K562 (cell line): ENCODE measurements at regions not wholly inside any gene's neighbourhood (a gene's known extent, or its start where the extent isn't known, plus 50 kb on each side); places are given as distances from the start of the nearest gene placed in this dataset.

Experiments
- ARHGAP35 ChIP-seq: fragments of 450-650 bp; IDR thresholded peaks from 2 replicates; pipeline ENCODE4 v1.6.1; 2018; ENCODE audit not compliant: partially characterized antibody
- EZH2 ChIP-seq: IDR thresholded peaks from 2 replicates; pipeline ENCODE4 v1.6.1; 2012; ENCODE audit warnings: low read depth, mild to moderate bottlenecking, inconsistent platforms, low read length, borderline replicate concordance
- FOXA3 ChIP-seq, 2 experiments: fragments of 450-650 bp in 1 of 2; sonication (generic) in 1 of 2; formaldehyde crosslinking; IDR thresholded peaks in 1 of 2; conservative IDR thresholded peaks in 1 of 2; 2 replicates each; pipeline versions ENCODE4 v1.4.0 to v1.8.0; 2020 to 2022; ENCODE audit warnings: mild to moderate bottlenecking in 2 of 2, missing genetic modification reagents in 1 of 2
- HMG20B ChIP-seq: fragments of 250-450 bp; sonication (Bioruptor Pico); IDR thresholded peaks from 2 replicates; pipeline ENCODE4 v1.5.0; 2021; ENCODE audit warnings: mild to moderate bottlenecking
- MAZ ChIP-seq, 2 experiments: fragments of 450-650 bp in 1 of 2; sonication (generic) in 1 of 2; formaldehyde crosslinking; IDR thresholded peaks in 1 of 2; conservative IDR thresholded peaks in 1 of 2; 2 replicates each; pipeline versions ENCODE4 v1.4.0 to v1.5.0; 2020; ENCODE audit warnings: mild to moderate bottlenecking in 1 of 2, missing genetic modification reagents in 1 of 2
- MLX ChIP-seq, 2 experiments: fragments of 450-650 bp in 1 of 2; sonication (generic) in 1 of 2; formaldehyde crosslinking; conservative IDR thresholded peaks; 2 replicates each; pipeline versions ENCODE4 v1.4.0 to v1.8.1; 2020 to 2022; ENCODE audit warnings: mild to moderate bottlenecking in 1 of 2, missing genetic modification reagents in 1 of 2
- NCOA4 ChIP-seq: fragments of 450-650 bp; IDR thresholded peaks from 2 replicates; pipeline ENCODE4 v1.6.1; 2018; ENCODE audit warnings: mild to moderate bottlenecking; ENCODE audit not compliant: partially characterized antibody
- POLR2AphosphoS5 ChIP-seq: IDR thresholded peaks from 2 replicates; pipeline ENCODE4 v1.6.1; 2011; ENCODE audit warnings: mild to moderate bottlenecking, low read depth, low read length, moderate library complexity; ENCODE audit not compliant: control insufficient read depth, insufficient read depth
- TF ChIP-seq, protein P1 (sequence below), 3 experiments: IDR thresholded peaks in 2 of 3; conservative IDR thresholded peaks in 1 of 3; 2 replicates each; pipeline ENCODE4 v1.5.1; 2011 to 2012; ENCODE audit warnings: low read length in 3 of 3, mild to moderate bottlenecking in 3 of 3, control low read depth in 2 of 3, improper control_type of control experiment in 1 of 3, inconsistent platforms in 1 of 3, low read depth in 1 of 3, mixed read lengths in 1 of 3, moderate library complexity in 1 of 3; ENCODE audit not compliant: insufficient read depth in 2 of 3
- TF ChIP-seq, protein P2 (sequence below): IDR thresholded peaks from 2 replicates; pipeline ENCODE4 v1.6.1; 2011; ENCODE audit warnings: borderline replicate concordance, low read depth, mild to moderate bottlenecking, moderate library complexity, low read length; ENCODE audit not compliant: insufficient read depth, poor library complexity, severe bottlenecking

GRCh38 chr2:46846536-46846935 is 69.1 kb downstream of the MCFD2 start:
- TF ChIP-seq, protein P1, sequence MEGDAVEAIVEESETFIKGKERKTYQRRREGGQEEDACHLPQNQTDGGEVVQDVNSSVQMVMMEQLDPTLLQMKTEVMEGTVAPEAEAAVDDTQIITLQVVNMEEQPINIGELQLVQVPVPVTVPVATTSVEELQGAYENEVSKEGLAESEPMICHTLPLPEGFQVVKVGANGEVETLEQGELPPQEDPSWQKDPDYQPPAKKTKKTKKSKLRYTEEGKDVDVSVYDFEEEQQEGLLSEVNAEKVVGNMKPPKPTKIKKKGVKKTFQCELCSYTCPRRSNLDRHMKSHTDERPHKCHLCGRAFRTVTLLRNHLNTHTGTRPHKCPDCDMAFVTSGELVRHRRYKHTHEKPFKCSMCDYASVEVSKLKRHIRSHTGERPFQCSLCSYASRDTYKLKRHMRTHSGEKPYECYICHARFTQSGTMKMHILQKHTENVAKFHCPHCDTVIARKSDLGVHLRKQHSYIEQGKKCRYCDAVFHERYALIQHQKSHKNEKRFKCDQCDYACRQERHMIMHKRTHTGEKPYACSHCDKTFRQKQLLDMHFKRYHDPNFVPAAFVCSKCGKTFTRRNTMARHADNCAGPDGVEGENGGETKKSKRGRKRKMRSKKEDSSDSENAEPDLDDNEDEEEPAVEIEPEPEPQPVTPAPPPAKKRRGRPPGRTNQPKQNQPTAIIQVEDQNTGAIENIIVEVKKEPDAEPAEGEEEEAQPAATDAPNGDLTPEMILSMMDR (IDR thresholded peaks at IDR 0.05 in 2 of 3, conservative IDR thresholded peaks at IDR 0.05 in 1 of 3; ENCODE audit: insufficient read depth in 2 of 3, low read depth in 1 of 3, low read length in 3 of 3): no peak
- no peak for TF ChIP-seq FOXA3 (CRISPR knock-in tag; conservative IDR thresholded peaks at IDR 0.05 in 1 of 2, IDR thresholded peaks at IDR 0.05 in 1 of 2)
- no peak for TF ChIP-seq MLX (CRISPR knock-in tag; conservative IDR thresholded peaks at IDR 0.05)
- TF ChIP-seq POLR2AphosphoS5: no peak
- no peak for TF ChIP-seq MAZ (CRISPR knock-in tag; conservative IDR thresholded peaks at IDR 0.05 in 1 of 2, IDR thresholded peaks at IDR 0.05 in 1 of 2)
- TF ChIP-seq HMG20B (CRISPR knock-in tag): no peak
- TF ChIP-seq EZH2: no peak
- no peak for TF ChIP-seq NCOA4
- TF ChIP-seq, protein P2, sequence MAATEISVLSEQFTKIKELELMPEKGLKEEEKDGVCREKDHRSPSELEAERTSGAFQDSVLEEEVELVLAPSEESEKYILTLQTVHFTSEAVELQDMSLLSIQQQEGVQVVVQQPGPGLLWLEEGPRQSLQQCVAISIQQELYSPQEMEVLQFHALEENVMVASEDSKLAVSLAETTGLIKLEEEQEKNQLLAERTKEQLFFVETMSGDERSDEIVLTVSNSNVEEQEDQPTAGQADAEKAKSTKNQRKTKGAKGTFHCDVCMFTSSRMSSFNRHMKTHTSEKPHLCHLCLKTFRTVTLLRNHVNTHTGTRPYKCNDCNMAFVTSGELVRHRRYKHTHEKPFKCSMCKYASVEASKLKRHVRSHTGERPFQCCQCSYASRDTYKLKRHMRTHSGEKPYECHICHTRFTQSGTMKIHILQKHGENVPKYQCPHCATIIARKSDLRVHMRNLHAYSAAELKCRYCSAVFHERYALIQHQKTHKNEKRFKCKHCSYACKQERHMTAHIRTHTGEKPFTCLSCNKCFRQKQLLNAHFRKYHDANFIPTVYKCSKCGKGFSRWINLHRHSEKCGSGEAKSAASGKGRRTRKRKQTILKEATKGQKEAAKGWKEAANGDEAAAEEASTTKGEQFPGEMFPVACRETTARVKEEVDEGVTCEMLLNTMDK: no peak
- TF ChIP-seq ARHGAP35: no peak
